Liver (tissue), 8 donors: ENCODE measurements at regions not wholly inside any gene's neighbourhood (a gene's known extent, or its start where the extent isn't known, plus 50 kb on each side); places are given as distances from the start of the nearest gene placed in this dataset.

Experiments used
- DNase-seq: peaks from one replicate; pipeline ENCODE4 v3.0.0-alpha.2; 2017; ENCODE audit warnings: low spot score
- H3K27ac ChIP-seq, 2 donors: one replicate each; pipeline ENCODE4 v1.7.0; 2013; ENCODE audit warnings: inconsistent platforms in 2 of 2, low read length in 2 of 2, control low read depth in 1 of 2, low read depth in 1 of 2, mild to moderate bottlenecking in 1 of 2
- H3K27me3 ChIP-seq, 4 donors: one replicate each; pipeline versions ENCODE4 v1.6.1 to v1.7.0; 2013; ENCODE audit warnings: low read length in 3 of 4, inconsistent platforms in 1 of 4, mild to moderate bottlenecking in 1 of 4, moderate library complexity in 1 of 4; ENCODE audit not compliant: control insufficient read depth in 4 of 4, insufficient read depth in 4 of 4
- H3K36me3 ChIP-seq, 4 donors: one replicate each; pipeline versions ENCODE4 v1.6.1 to v1.7.0; 2013; ENCODE audit warnings: low read length in 3 of 4, mild to moderate bottlenecking in 3 of 4, low read depth in 1 of 4, moderate library complexity in 1 of 4; ENCODE audit not compliant: control insufficient read depth in 4 of 4, insufficient read depth in 3 of 4
- H3K4me1 ChIP-seq, 4 donors: one replicate each; pipeline versions ENCODE4 v1.6.1 to v1.7.0; 2013; ENCODE audit warnings: low read length in 3 of 4, mild to moderate bottlenecking in 3 of 4, moderate library complexity in 1 of 4; ENCODE audit not compliant: control insufficient read depth in 4 of 4, insufficient read depth in 4 of 4
- H3K4me3 ChIP-seq, 3 donors: one replicate each; pipeline versions ENCODE4 v1.6.1 to v1.7.0; 2013; ENCODE audit warnings: low read length in 3 of 3, control low read depth in 1 of 3, low read depth in 1 of 3, mild to moderate bottlenecking in 1 of 3
- H3K9ac ChIP-seq, 2 donors: one replicate each; pipeline ENCODE4 v1.7.0; 2013; ENCODE audit warnings: low read length in 2 of 2, mild to moderate bottlenecking in 2 of 2, moderate library complexity in 2 of 2, control low read depth in 1 of 2, low read depth in 1 of 2
- H3K9me3 ChIP-seq, 4 donors: one replicate each; pipeline versions ENCODE4 v1.6.1 to v1.7.0; 2013; ENCODE audit warnings: low read length in 3 of 4; ENCODE audit not compliant: control insufficient read depth in 4 of 4
- EGR1 ChIP-seq, 2 donors: IDR thresholded peaks; 2 replicates each; pipeline ENCODE4 v1.6.1; 2016 to 2018; ENCODE audit warnings: antibody characterized with exemption in 2 of 2, low read depth in 2 of 2
- FOXA1 ChIP-seq: IDR thresholded peaks from 2 replicates; pipeline ENCODE4 v1.6.1; 2016; ENCODE audit warnings: antibody characterized with exemption
- FOXA2 ChIP-seq: IDR thresholded peaks from 2 replicates; pipeline ENCODE4 v1.6.1; 2016; ENCODE audit warnings: antibody characterized with exemption
- GABPA ChIP-seq, 2 donors: IDR thresholded peaks in 1 of 2; conservative IDR thresholded peaks in 1 of 2; 2 replicates each; pipeline ENCODE4 v1.6.1; 2016; ENCODE audit warnings: antibody characterized with exemption in 2 of 2, mild to moderate bottlenecking in 1 of 2, moderate library complexity in 1 of 2
- HNF4A ChIP-seq, 2 donors: conservative IDR thresholded peaks; 2 replicates each; pipeline ENCODE4 v1.6.1; 2016; ENCODE audit warnings: antibody characterized with exemption in 2 of 2, mild to moderate bottlenecking in 2 of 2
- HNF4G ChIP-seq: IDR thresholded peaks from 2 replicates; pipeline ENCODE4 v1.6.1; 2016; ENCODE audit warnings: antibody characterized with exemption
- JUND ChIP-seq, 2 donors: IDR thresholded peaks; 2 replicates each; pipeline ENCODE4 v1.6.1; 2016; ENCODE audit warnings: antibody characterized with exemption in 2 of 2
- NR2F2 ChIP-seq: IDR thresholded peaks from 2 replicates; pipeline ENCODE4 v1.6.1; 2016; ENCODE audit warnings: antibody characterized with exemption
- RAD21 ChIP-seq, 2 donors: IDR thresholded peaks; 2 replicates each; pipeline ENCODE4 v1.6.1; 2016; ENCODE audit warnings: antibody characterized with exemption in 2 of 2, mild to moderate bottlenecking in 2 of 2
- RXRA ChIP-seq, 2 donors: IDR thresholded peaks; 2 replicates each; pipeline ENCODE4 v1.6.1; 2017 to 2018; ENCODE audit warnings: antibody characterized with exemption in 2 of 2, mild to moderate bottlenecking in 1 of 2
- SP1 ChIP-seq: IDR thresholded peaks from 2 replicates; pipeline ENCODE4 v1.6.1; 2018; ENCODE audit warnings: antibody characterized with exemption, mild to moderate bottlenecking
- TAF1 ChIP-seq: conservative IDR thresholded peaks from 2 replicates; pipeline ENCODE4 v1.6.1; 2016; ENCODE audit warnings: antibody characterized with exemption, mild to moderate bottlenecking
- YY1 ChIP-seq: IDR thresholded peaks from 2 replicates; pipeline ENCODE4 v1.6.1; 2016; ENCODE audit warnings: antibody characterized with exemption, mild to moderate bottlenecking
- WGBS: extraction: QIAGEN DNeasy Blood & Tissue Kit; methylation state at CpG from one replicate; pipeline ENCODE4 v1.1.7; 2013; 5-methylcytosine and 5-hydroxymethylcytosine counted together
- TF ChIP-seq, protein P1 (sequence below): IDR thresholded peaks from 2 replicates; pipeline ENCODE4 v1.6.1; 2016; ENCODE audit warnings: antibody characterized with exemption
- TF ChIP-seq, protein P2 (sequence below): fragments of 150-350 bp; IDR thresholded peaks from 2 replicates; pipeline ENCODE4 v1.5.1; 2017; ENCODE audit warnings: improper control_type of control experiment, low read depth, low read length; ENCODE audit not compliant: missing input control
- TF ChIP-seq, protein P3 (sequence below): IDR thresholded peaks from 2 replicates; pipeline ENCODE4 v1.6.1; 2016; ENCODE audit warnings: antibody characterized with exemption
- TF ChIP-seq, protein P4 (sequence below): IDR thresholded peaks from 2 replicates; pipeline ENCODE4 v1.6.1; 2016; ENCODE audit warnings: antibody characterized with exemption
- TF ChIP-seq, protein P5 (sequence below): IDR thresholded peaks from 2 replicates; pipeline ENCODE4 v1.6.1; 2016; ENCODE audit warnings: antibody characterized with exemption, mild to moderate bottlenecking
- donor health status: healthy.
- donor health status: healthy.
- donor health status: healthy.
- donor health status: healthy.
- donor health status: healthy.

DNA sequence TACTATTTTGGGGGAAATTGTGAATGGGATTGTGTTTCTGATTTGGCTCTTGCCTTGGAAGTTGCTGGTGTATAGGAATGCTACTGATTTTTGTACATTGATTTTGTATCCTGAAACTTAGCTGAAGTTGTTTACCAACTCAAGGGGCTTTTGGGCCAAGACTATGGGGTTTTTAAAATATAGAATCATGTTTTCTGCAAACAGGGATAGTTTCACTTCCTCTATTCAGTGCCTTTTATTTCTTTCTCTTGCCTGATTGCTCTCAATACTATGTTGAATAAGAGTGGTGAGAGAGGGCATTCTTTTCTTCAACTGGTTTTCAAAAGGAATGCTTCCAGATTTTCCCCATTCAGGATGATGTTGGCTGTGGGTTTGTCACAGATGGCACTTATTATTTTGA is 1383.8 kb upstream of the ACVR2A start (continued):
- TF ChIP-seq, protein P1, sequence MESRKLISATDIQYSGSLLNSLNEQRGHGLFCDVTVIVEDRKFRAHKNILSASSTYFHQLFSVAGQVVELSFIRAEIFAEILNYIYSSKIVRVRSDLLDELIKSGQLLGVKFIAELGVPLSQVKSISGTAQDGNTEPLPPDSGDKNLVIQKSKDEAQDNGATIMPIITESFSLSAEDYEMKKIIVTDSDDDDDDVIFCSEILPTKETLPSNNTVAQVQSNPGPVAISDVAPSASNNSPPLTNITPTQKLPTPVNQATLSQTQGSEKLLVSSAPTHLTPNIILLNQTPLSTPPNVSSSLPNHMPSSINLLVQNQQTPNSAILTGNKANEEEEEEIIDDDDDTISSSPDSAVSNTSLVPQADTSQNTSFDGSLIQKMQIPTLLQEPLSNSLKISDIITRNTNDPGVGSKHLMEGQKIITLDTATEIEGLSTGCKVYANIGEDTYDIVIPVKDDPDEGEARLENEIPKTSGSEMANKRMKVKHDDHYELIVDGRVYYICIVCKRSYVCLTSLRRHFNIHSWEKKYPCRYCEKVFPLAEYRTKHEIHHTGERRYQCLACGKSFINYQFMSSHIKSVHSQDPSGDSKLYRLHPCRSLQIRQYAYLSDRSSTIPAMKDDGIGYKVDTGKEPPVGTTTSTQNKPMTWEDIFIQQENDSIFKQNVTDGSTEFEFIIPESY = no peak
- TF ChIP-seq NR2F2 (no peak), FOXA1 (no peak), RAD21 (IDR thresholded peaks at IDR 0.05) (no peak), HNF4A (conservative IDR thresholded peaks at IDR 0.05) (no peak), FOXA2 (no peak), RXRA (IDR thresholded peaks at IDR 0.05) (no peak), YY1 (no peak), TAF1 (no peak)

DNA sequence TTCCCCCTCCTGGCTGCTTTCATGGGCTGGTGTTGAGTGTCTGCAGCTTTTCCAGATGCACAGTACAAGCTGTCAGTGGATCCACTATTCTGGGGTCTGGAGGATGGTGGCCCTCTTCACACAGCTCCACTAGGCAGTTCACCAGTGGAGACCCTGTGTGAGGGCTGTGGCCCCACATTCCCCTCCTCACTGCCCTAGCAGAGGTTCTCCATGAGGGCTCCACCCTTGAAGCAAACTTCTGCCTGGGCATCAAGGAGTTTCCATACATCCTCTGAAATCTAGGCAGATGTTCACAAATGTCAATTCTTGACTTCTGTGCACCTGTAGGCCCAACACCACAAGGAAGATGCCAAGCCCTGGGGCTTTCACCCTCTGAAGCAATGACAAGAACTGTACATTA is 1386.2 kb upstream of the ACVR2A start:
- H3K36me3 ChIP-seq = no peaks in the 10 kb centered on the region
- DNase-seq = no peak
- H3K4me1 ChIP-seq = no peaks in the 10 kb centered on the region
- H3K9ac ChIP-seq = no peak overlapping the region
- no peak overlapping the region for H3K27ac ChIP-seq
- no peaks in the 10 kb centered on the region for H3K27me3 ChIP-seq
- TF ChIP-seq YY1 (no peak), TAF1 (no peak), JUND (IDR thresholded peaks at IDR 0.05) (no peak), FOXA2 (no peak), EGR1 (IDR thresholded peaks at IDR 0.05; ENCODE audit: low read depth in 2 of 2) (no peak), GABPA (IDR thresholded peaks at IDR 0.05 in 1 of 2, conservative IDR thresholded peaks at IDR 0.05 in 1 of 2) (no peak), HNF4G (no peak), SP1 (no peak), FOXA1 (no peak)
- TF ChIP-seq, protein P2, sequence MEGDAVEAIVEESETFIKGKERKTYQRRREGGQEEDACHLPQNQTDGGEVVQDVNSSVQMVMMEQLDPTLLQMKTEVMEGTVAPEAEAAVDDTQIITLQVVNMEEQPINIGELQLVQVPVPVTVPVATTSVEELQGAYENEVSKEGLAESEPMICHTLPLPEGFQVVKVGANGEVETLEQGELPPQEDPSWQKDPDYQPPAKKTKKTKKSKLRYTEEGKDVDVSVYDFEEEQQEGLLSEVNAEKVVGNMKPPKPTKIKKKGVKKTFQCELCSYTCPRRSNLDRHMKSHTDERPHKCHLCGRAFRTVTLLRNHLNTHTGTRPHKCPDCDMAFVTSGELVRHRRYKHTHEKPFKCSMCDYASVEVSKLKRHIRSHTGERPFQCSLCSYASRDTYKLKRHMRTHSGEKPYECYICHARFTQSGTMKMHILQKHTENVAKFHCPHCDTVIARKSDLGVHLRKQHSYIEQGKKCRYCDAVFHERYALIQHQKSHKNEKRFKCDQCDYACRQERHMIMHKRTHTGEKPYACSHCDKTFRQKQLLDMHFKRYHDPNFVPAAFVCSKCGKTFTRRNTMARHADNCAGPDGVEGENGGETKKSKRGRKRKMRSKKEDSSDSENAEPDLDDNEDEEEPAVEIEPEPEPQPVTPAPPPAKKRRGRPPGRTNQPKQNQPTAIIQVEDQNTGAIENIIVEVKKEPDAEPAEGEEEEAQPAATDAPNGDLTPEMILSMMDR = no peak
- no peak overlapping the region for H3K4me3 ChIP-seq
- H3K9me3 ChIP-seq = peaks cover 0 to 8% (median 6%) of the 10 kb centered on the region in 4 donors

DNA sequence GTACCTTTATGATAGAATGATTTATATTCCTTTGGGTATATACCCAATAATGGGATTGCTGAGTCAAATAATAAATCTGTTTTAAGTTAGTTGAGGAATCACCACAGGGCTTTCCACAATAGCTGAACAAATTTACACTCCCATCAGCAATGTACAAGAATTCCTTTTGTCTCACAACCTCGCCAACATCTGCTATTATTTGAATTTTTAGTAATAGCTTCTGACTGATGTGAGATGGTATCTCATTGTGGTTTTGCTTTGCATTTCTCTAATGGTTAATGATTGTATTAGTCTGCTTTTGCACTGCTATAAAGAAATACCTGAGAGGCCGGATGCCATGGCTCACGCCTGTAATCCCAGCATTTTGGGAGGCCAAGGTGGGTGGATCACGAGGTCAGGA is 1387.6 kb upstream of the ACVR2A start:
- H3K4me3 ChIP-seq = no peak overlapping the region
- TF ChIP-seq, protein P2 = no peak
- TF ChIP-seq JUND (IDR thresholded peaks at IDR 0.05) (no peak), EGR1 (IDR thresholded peaks at IDR 0.05; ENCODE audit: low read depth in 2 of 2) (no peak), SP1 (no peak), RAD21 (IDR thresholded peaks at IDR 0.05) (no peak), GABPA (IDR thresholded peaks at IDR 0.05 in 1 of 2, conservative IDR thresholded peaks at IDR 0.05 in 1 of 2) (no peak), HNF4A (conservative IDR thresholded peaks at IDR 0.05) (no peak), TAF1 (no peak), RXRA (IDR thresholded peaks at IDR 0.05) (no peak), HNF4G (no peak), FOXA2 (no peak), YY1 (no peak), FOXA1 (no peak)
- TF ChIP-seq, protein P3, sequence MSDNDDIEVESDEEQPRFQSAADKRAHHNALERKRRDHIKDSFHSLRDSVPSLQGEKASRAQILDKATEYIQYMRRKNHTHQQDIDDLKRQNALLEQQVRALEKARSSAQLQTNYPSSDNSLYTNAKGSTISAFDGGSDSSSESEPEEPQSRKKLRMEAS = no peak
- TF ChIP-seq, protein P1 = no peak
- TF ChIP-seq, protein P4, sequence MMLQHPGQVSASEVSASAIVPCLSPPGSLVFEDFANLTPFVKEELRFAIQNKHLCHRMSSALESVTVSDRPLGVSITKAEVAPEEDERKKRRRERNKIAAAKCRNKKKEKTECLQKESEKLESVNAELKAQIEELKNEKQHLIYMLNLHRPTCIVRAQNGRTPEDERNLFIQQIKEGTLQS = no peak
- TF ChIP-seq, protein P5, sequence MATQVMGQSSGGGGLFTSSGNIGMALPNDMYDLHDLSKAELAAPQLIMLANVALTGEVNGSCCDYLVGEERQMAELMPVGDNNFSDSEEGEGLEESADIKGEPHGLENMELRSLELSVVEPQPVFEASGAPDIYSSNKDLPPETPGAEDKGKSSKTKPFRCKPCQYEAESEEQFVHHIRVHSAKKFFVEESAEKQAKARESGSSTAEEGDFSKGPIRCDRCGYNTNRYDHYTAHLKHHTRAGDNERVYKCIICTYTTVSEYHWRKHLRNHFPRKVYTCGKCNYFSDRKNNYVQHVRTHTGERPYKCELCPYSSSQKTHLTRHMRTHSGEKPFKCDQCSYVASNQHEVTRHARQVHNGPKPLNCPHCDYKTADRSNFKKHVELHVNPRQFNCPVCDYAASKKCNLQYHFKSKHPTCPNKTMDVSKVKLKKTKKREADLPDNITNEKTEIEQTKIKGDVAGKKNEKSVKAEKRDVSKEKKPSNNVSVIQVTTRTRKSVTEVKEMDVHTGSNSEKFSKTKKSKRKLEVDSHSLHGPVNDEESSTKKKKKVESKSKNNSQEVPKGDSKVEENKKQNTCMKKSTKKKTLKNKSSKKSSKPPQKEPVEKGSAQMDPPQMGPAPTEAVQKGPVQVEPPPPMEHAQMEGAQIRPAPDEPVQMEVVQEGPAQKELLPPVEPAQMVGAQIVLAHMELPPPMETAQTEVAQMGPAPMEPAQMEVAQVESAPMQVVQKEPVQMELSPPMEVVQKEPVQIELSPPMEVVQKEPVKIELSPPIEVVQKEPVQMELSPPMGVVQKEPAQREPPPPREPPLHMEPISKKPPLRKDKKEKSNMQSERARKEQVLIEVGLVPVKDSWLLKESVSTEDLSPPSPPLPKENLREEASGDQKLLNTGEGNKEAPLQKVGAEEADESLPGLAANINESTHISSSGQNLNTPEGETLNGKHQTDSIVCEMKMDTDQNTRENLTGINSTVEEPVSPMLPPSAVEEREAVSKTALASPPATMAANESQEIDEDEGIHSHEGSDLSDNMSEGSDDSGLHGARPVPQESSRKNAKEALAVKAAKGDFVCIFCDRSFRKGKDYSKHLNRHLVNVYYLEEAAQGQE = no peak
- 85% methylated on average over 4 of the region's 4 CpGs for WGBS
- DNase-seq = no peak
- no peaks in the 10 kb centered on the region for H3K36me3 ChIP-seq
- H3K27me3 ChIP-seq = no peaks in the 10 kb centered on the region
- H3K9me3 ChIP-seq = peaks cover 0 to 8% (median 6%) of the 10 kb centered on the region in 4 donors
- H3K4me1 ChIP-seq = no peaks in the 10 kb centered on the region
- H3K9ac ChIP-seq = no peak overlapping the region
- H3K27ac ChIP-seq = no peak overlapping the region
